NCI-H345 treated with DMSO at 0.1 percent for 48 hours (cell line): ENCODE measurements at regions not wholly inside any gene's neighbourhood (a gene's known extent, or its start where the extent isn't known, plus 50 kb on each side); places are given as distances from the start of the nearest gene placed in this dataset.
"Not testable (repeated sequence)": the region's sequence is repeated elsewhere in the genome, so short reads cannot be mapped to it uniquely, and the experiment has no call there.

Experiments
- DNase-seq: peaks from one replicate; lab custom pipeline; 2025; ENCODE audit not compliant: unreplicated experiment; lab: John Stamatoyannopoulos, UW

GRCh38 chrX:40418146-40418812 is 162.5 kb upstream of the ATP6AP2 start:
- DNase-seq = no peak

GRCh38 chrX:40415675-40416074 is 165.1 kb upstream of the ATP6AP2 start:
- no peak for DNase-seq

GRCh38 chrX:40414335-40414734 is 166.4 kb upstream of the ATP6AP2 start:
- DNase-seq = no peak

GRCh38 chrX:40411340-40412111 is 169.2 kb upstream of the ATP6AP2 start:
- no peak for DNase-seq

GRCh38 chrX:40410859-40411258 is 169.9 kb upstream of the ATP6AP2 start:
- no peak for DNase-seq

GRCh38 chrX:40406330-40406859 is 174.4 kb upstream of the ATP6AP2 start:
- DNase-seq = no peak

- DNase-seq = no peak
These were observed 175.4 kb upstream of the ATP6AP2 start for GRCh38 chrX:40405399-40405798.

- no peak for DNase-seq
These were observed 177.0 kb upstream of the ATP6AP2 start for GRCh38 chrX:40403757-40404156.

GRCh38 chrX:40402831-40403533 is 177.8 kb upstream of the ATP6AP2 start:
- no peak for DNase-seq

GRCh38 chrX:40395102-40395501 is 185.7 kb upstream of the ATP6AP2 start:
- DNase-seq = no peak

- no peak for DNase-seq
These were observed 186.5 kb upstream of the ATP6AP2 start for GRCh38 chrX:40394302-40394701.

- DNase-seq = no peak
These were observed 188.2 kb upstream of the ATP6AP2 start for GRCh38 chrX:40392599-40392998.

- no peak for DNase-seq
These were observed 189.1 kb upstream of the ATP6AP2 start for GRCh38 chrX:40391662-40392061.

GRCh38 chrX:40389555-40389954 is 191.2 kb upstream of the ATP6AP2 start:
- DNase-seq = no peak

GRCh38 chrX:40388441-40388840 is 192.3 kb upstream of the ATP6AP2 start:
- no peak for DNase-seq

- not testable (repeated sequence) for DNase-seq
These were observed 192.9 kb upstream of the ATP6AP2 start for GRCh38 chrX:40387869-40388268.

- DNase-seq = not testable (repeated sequence)
These were observed 193.5 kb upstream of the ATP6AP2 start for GRCh38 chrX:40387311-40387710.

GRCh38 chrX:40385682-40386081 is 195.1 kb upstream of the ATP6AP2 start:
- DNase-seq = no peak

- DNase-seq = no peak
These were observed 195.5 kb upstream of the ATP6AP2 start for GRCh38 chrX:40385256-40385655.

- no peak for DNase-seq
These were observed 196.8 kb upstream of the ATP6AP2 start for GRCh38 chrX:40383969-40384368.

- no peak for DNase-seq
These were observed 197.4 kb upstream of the ATP6AP2 start for GRCh38 chrX:40383360-40383759.
